ENCODE measurements at regions not wholly inside any gene's neighbourhood (a gene's known extent, or its start where the extent isn't known, plus 50 kb on each side); places are given as distances from the start of the nearest gene placed in this dataset.

- POLR2A ChIA-PET (ENCODE audit: unreplicated experiment), result no interaction called here
- CTCF ChIA-PET, result no interaction called here
- Histone ChIP-seq H3K4me2 (no peak overlapping the region), H2AFZ (no peak overlapping the region), H3K9me3 (ENCODE audit: insufficient read depth, low read depth) (no peaks in the 10 kb centered on the region), H3K27ac (no peak overlapping the region), H3K9me2 (ENCODE audit: insufficient read depth) (no peaks in the 10 kb centered on the region), H3K36me3 (ENCODE audit: low read depth) (no peaks in the 10 kb centered on the region), H3K27me3 (ENCODE audit: insufficient read depth, low read depth) (no peaks in the 10 kb centered on the region), H3K4me3 (no peak overlapping the region), H3K4me1 (replicated peaks; ENCODE audit: insufficient read depth) (no peaks in the 10 kb centered on the region), H4K20me1 (ENCODE audit: insufficient read depth) (no peaks in the 10 kb centered on the region), H3K79me2 (ENCODE audit: low read depth) (no peaks in the 10 kb centered on the region), H3F3A (ENCODE audit: insufficient read depth, low read depth) (no peaks in the 10 kb centered on the region)
- intact Hi-C loops (cut with micrococcal nuclease; ENCODE audit: unreplicated experiment), result no loop called here
- no TSS peak for BruUV-seq (replicated peaks)
- TF ChIP-seq EZH2 (IDR thresholded peaks at IDR 0.05; ENCODE audit: low read depth), result no peak
- TF ChIP-seq CTCF (conservative IDR thresholded peaks at IDR 0.05), result no peak
- DNase-seq, result no peak
Measured at GRCh38 chr2:145931781-145932395, 1412.0 kb upstream of the ZEB2 start.

GRCh38 chr2:145930318-145930717 lies 1410.4 kb upstream of the ZEB2 start:
- Histone ChIP-seq H3K9me2 (ENCODE audit: insufficient read depth) (no peaks in the 10 kb centered on the region), H3K4me3 (no peak overlapping the region), H3K79me2 (ENCODE audit: low read depth) (no peaks in the 10 kb centered on the region), H3K4me1 (replicated peaks; ENCODE audit: insufficient read depth) (no peaks in the 10 kb centered on the region), H3K9me3 (ENCODE audit: insufficient read depth, low read depth) (no peaks in the 10 kb centered on the region), H2AFZ (no peak overlapping the region; the same call in 1 of the 2 replicates), H4K20me1 (ENCODE audit: insufficient read depth) (no peaks in the 10 kb centered on the region), H3K4me2 (no peak overlapping the region), H3K36me3 (ENCODE audit: low read depth) (no peaks in the 10 kb centered on the region), H3F3A (ENCODE audit: insufficient read depth, low read depth) (no peaks in the 10 kb centered on the region), H3K27ac (no peak overlapping the region), H3K27me3 (ENCODE audit: insufficient read depth, low read depth) (no peaks in the 10 kb centered on the region)
- POLR2A ChIA-PET (ENCODE audit: unreplicated experiment), result no interaction called here
- intact Hi-C loops (cut with micrococcal nuclease; ENCODE audit: unreplicated experiment), result no loop called here
- no peak for TF ChIP-seq CTCF (conservative IDR thresholded peaks at IDR 0.05)
- TF ChIP-seq EZH2 (IDR thresholded peaks at IDR 0.05; ENCODE audit: low read depth), result no peak
- DNase-seq, result no peak
- CTCF ChIA-PET, result no interaction called here
- BruUV-seq (replicated peaks), result no TSS peak

GRCh38 chr2:145927131-145927950 lies 1407.4 kb upstream of the ZEB2 start:
- CTCF ChIA-PET, result no interaction called here
- intact Hi-C loops (cut with micrococcal nuclease; ENCODE audit: unreplicated experiment), result no loop called here
- no peak for TF ChIP-seq EZH2 (IDR thresholded peaks at IDR 0.05; ENCODE audit: low read depth)
- TF ChIP-seq CTCF (conservative IDR thresholded peaks at IDR 0.05), result no peak
- H3K9me2 ChIP-seq (ENCODE audit: insufficient read depth), result no peaks in the 10 kb centered on the region
- no peaks in the 10 kb centered on the region for H3K4me1 ChIP-seq (replicated peaks; ENCODE audit: insufficient read depth)
- H3K79me2 ChIP-seq (ENCODE audit: low read depth), result no peaks in the 10 kb centered on the region
- H3K27ac ChIP-seq, result no peak overlapping the region
- no peaks in the 10 kb centered on the region for H3K27me3 ChIP-seq (ENCODE audit: insufficient read depth, low read depth)
- no peaks in the 10 kb centered on the region for H3K36me3 ChIP-seq (ENCODE audit: low read depth)
- POLR2A ChIA-PET (ENCODE audit: unreplicated experiment), result interaction anchor here (0.6 kb wide), 1 partner anchor 548 kb away, joined by 5 read pairs; no protein-coding TSS in a partner anchor
- no peak overlapping the region for H3K4me3 ChIP-seq
- no peak overlapping the region for H3K4me2 ChIP-seq
- no TSS peak for BruUV-seq (replicated peaks)
- no peaks in the 10 kb centered on the region for H3F3A ChIP-seq (ENCODE audit: insufficient read depth, low read depth)
- no peaks in the 10 kb centered on the region for H4K20me1 ChIP-seq (ENCODE audit: insufficient read depth)
- no peaks in the 10 kb centered on the region for H3K9me3 ChIP-seq (ENCODE audit: insufficient read depth, low read depth)
- no peak overlapping the region for H2AFZ ChIP-seq
- no peak for DNase-seq
